Natural killer cell (primary cell): ENCODE measurements at regions not wholly inside any gene's neighbourhood (a gene's known extent, or its start where the extent isn't known, plus 50 kb on each side); places are given as distances from the start of the nearest gene placed in this dataset.

Experiments
- ATAC-seq, 3 donors: fragments of 150-1000 bp in 2 of 3; fragments of 200-7000 bp in 1 of 3; cut with Tn5 transposase; 1 replicate in 1 of 3; 2 replicates in 2 of 3; pipeline ENCODE4 v1.10.0; 2021; ENCODE audit warnings: mild to moderate bottlenecking in 2 of 3, moderate library complexity in 2 of 3
- DNase-seq, 2 donors: peaks; one replicate each; pipeline versions ENCODE4 v3.0.0 to v3.0.0-alpha.2; 2013 to 2021; ENCODE audit warnings: mixed read lengths in 1 of 2
- H3K27ac ChIP-seq: one replicate; pipeline ENCODE4 v1.5.1; 2013; ENCODE audit warnings: mild to moderate bottlenecking, low read length
- H3K27me3 ChIP-seq: one replicate; pipeline ENCODE4 v1.6.1; 2013; ENCODE audit warnings: low read length; ENCODE audit not compliant: control insufficient read depth, insufficient read depth
- H3K36me3 ChIP-seq: one replicate; pipeline ENCODE4 v1.6.1; 2013; ENCODE audit warnings: low read length; ENCODE audit not compliant: control insufficient read depth, insufficient read depth
- H3K4me1 ChIP-seq: one replicate; pipeline ENCODE4 v1.6.1; 2013; ENCODE audit warnings: low read length; ENCODE audit not compliant: control insufficient read depth, insufficient read depth
- H3K4me3 ChIP-seq: one replicate; pipeline ENCODE4 v1.5.1; 2013; ENCODE audit warnings: low read length
- H3K9me3 ChIP-seq: one replicate; pipeline ENCODE4 v1.6.1; 2013; ENCODE audit warnings: low read length; ENCODE audit not compliant: control insufficient read depth, insufficient read depth
- H3K27ac Mint-ChIP-seq, 2 donors: one replicate each; pipeline ENCODE4 v1.8.0; 2022; ENCODE audit warnings: mild to moderate bottlenecking in 2 of 2, mixed read lengths in 2 of 2, moderate library complexity in 1 of 2
- H3K27me3 Mint-ChIP-seq, 2 donors: one replicate each; pipeline ENCODE4 v1.8.0; 2022; ENCODE audit warnings: low read depth in 2 of 2, mixed read lengths in 2 of 2
- H3K36me3 Mint-ChIP-seq: one replicate; pipeline ENCODE4 v1.8.0; 2022; ENCODE audit warnings: mixed read lengths
- H3K4me1 Mint-ChIP-seq, 2 donors: one replicate each; pipeline ENCODE4 v1.8.0; 2022; ENCODE audit warnings: mixed read lengths in 2 of 2
- H3K4me3 Mint-ChIP-seq: one replicate; pipeline ENCODE4 v1.8.0; 2022; ENCODE audit warnings: mild to moderate bottlenecking, moderate library complexity, mixed read lengths
- H3K9me3 Mint-ChIP-seq, 2 donors: one replicate each; pipeline ENCODE4 v1.8.0; 2022; ENCODE audit warnings: mixed read lengths in 2 of 2
- whole genome bisulfite sequencing: methylation state at CpG from one replicate; pipeline ENCODE4 v1.1.7; 2013; ENCODE audit warnings: missing lambda C conversion rate; ENCODE audit not compliant: insufficient coverage; 5-methylcytosine and 5-hydroxymethylcytosine counted together
- intact Hi-C: fragments of 100-400 bp; cut with micrococcal nuclease; formaldehyde crosslinking; loops from one replicate; pipeline ENCODE4 v1.14.2; 2022
- TF ChIP-seq, protein P1 (sequence below): fragments of 200-600 bp; IDR thresholded peaks from one replicate; pipeline ENCODE4 v1.8.0; 2022; ENCODE audit warnings: antibody characterized with exemption

DNA sequence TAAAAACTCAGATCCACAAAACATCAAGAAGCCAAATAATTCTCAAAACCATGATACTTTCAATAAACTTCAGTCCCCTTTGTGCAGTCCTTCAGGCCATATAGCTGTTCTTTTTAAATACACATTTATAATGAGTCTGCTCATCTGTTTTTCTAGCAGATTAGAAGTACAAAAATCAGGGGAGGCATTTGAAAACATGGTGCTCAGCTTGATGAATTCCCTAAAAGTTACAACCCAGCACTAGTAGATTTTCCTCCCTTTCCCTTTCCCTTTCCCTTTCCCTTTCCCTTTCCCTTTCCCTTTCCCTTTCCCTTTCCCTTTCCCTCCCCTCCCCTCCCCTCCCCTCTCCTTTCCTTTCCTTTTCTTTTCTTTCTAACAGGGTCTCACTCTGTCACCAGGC, 884.6 kb upstream of the AMELY start:
- no peaks in the 10 kb centered on the region for H3K36me3 ChIP-seq
- H3K27me3 ChIP-seq: no peaks in the 10 kb centered on the region
- TF ChIP-seq, protein P1, sequence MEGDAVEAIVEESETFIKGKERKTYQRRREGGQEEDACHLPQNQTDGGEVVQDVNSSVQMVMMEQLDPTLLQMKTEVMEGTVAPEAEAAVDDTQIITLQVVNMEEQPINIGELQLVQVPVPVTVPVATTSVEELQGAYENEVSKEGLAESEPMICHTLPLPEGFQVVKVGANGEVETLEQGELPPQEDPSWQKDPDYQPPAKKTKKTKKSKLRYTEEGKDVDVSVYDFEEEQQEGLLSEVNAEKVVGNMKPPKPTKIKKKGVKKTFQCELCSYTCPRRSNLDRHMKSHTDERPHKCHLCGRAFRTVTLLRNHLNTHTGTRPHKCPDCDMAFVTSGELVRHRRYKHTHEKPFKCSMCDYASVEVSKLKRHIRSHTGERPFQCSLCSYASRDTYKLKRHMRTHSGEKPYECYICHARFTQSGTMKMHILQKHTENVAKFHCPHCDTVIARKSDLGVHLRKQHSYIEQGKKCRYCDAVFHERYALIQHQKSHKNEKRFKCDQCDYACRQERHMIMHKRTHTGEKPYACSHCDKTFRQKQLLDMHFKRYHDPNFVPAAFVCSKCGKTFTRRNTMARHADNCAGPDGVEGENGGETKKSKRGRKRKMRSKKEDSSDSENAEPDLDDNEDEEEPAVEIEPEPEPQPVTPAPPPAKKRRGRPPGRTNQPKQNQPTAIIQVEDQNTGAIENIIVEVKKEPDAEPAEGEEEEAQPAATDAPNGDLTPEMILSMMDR: no peak
- H3K27ac ChIP-seq: no peak overlapping the region
- Mint-ChIP-seq H3K4me1 (no peaks in the 10 kb centered on the region), H3K36me3 (no peaks in the 10 kb centered on the region), H3K9me3 (peaks cover 0 to 3% of the 10 kb centered on the region in 2 donors), H3K27ac (no peak overlapping the region), H3K4me3 (no peak overlapping the region), H3K27me3 (peaks cover 0 to 3% of the 10 kb centered on the region in 2 donors)
- intact Hi-C loops: no loop called here
- no peak for ATAC-seq
- no peaks in the 10 kb centered on the region for H3K9me3 ChIP-seq
- no peak for DNase-seq
- no peaks in the 10 kb centered on the region for H3K4me1 ChIP-seq
- no peak overlapping the region for H3K4me3 ChIP-seq

- intact Hi-C loops: no loop called here
- no peaks in the 10 kb centered on the region for H3K4me1 ChIP-seq
- Mint-ChIP-seq H3K4me3 (no peak overlapping the region), H3K9me3 (no peaks in the 10 kb centered on the region), H3K27me3 (no peaks in the 10 kb centered on the region), H3K27ac (no peak overlapping the region), H3K4me1 (no peaks in the 10 kb centered on the region), H3K36me3 (no peaks in the 10 kb centered on the region)
- TF ChIP-seq, protein P1: no peak
- H3K36me3 ChIP-seq: no peaks in the 10 kb centered on the region
- 67% methylated on average over 1 of the region's 1 CpG for WGBS
- ATAC-seq: no peak
- H3K27ac ChIP-seq: no peak overlapping the region
- no peak for DNase-seq
- H3K4me3 ChIP-seq: no peak overlapping the region
- H3K9me3 ChIP-seq: no peaks in the 10 kb centered on the region
- no peaks in the 10 kb centered on the region for H3K27me3 ChIP-seq
Observed at GRCh38 chrY:7794441-7794840, 882.9 kb upstream of the AMELY start.

GRCh38 chrY:7793989-7794388, 882.4 kb upstream of the AMELY start:
- H3K4me1 Mint-ChIP-seq: no peaks in the 10 kb centered on the region
- intact Hi-C loops: no loop called here
- DNase-seq: no peak
- Histone ChIP-seq H3K4me3 (no peak overlapping the region), H3K27me3 (no peaks in the 10 kb centered on the region), H3K9me3 (no peaks in the 10 kb centered on the region), H3K36me3 (no peaks in the 10 kb centered on the region), H3K4me1 (no peaks in the 10 kb centered on the region), H3K27ac (no peak overlapping the region)
- no peaks in the 10 kb centered on the region for H3K27me3 Mint-ChIP-seq
- TF ChIP-seq, protein P1: no peak
- WGBS: 75% methylated on average over 1 of the region's 2 CpGs
- no peak for ATAC-seq
- H3K4me3 Mint-ChIP-seq: no peak overlapping the region
- H3K9me3 Mint-ChIP-seq: no peaks in the 10 kb centered on the region
- no peaks in the 10 kb centered on the region for H3K36me3 Mint-ChIP-seq
- no peak overlapping the region for H3K27ac Mint-ChIP-seq

DNA sequence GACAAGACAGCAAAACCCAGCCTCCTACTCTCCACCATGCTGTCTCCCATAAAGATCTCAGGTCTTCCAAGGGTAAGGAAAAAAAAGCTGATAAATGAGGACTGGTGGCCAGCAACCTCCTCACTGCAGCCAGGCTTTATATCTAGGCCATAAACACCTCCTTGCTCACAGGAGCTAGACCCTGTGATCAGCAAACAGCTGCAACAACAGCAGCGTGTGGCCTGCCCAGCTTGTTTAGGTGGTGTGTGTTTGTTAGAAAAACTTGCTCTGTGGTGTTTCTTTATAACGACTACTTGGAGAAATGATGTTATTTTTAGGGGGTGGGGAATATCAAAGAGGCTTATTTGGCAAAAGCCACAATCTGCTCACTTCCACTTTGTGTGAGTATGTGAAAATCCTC, 880.9 kb upstream of the AMELY start:
- Histone ChIP-seq H3K27me3 (no peaks in the 10 kb centered on the region), H3K4me1 (no peaks in the 10 kb centered on the region), H3K4me3 (no peak overlapping the region), H3K9me3 (no peaks in the 10 kb centered on the region), H3K36me3 (no peaks in the 10 kb centered on the region), H3K27ac (no peak overlapping the region)
- no peak for DNase-seq
- intact Hi-C loops: no loop called here
- no peaks in the 10 kb centered on the region for H3K27me3 Mint-ChIP-seq
- no peaks in the 10 kb centered on the region for H3K4me1 Mint-ChIP-seq
- no peak for ATAC-seq
- WGBS: no CpG with 5 or more reads among the region's 2 CpGs
- H3K4me3 Mint-ChIP-seq: no peak overlapping the region
- no peak overlapping the region for H3K27ac Mint-ChIP-seq
- no peaks in the 10 kb centered on the region for H3K9me3 Mint-ChIP-seq
- TF ChIP-seq, protein P1: no peak
- H3K36me3 Mint-ChIP-seq: no peaks in the 10 kb centered on the region
